ENCODE measurements at regions not wholly inside any gene's neighbourhood (a gene's known extent, or its start where the extent isn't known, plus 50 kb on each side); places are given as distances from the start of the nearest gene placed in this dataset.

DNA sequence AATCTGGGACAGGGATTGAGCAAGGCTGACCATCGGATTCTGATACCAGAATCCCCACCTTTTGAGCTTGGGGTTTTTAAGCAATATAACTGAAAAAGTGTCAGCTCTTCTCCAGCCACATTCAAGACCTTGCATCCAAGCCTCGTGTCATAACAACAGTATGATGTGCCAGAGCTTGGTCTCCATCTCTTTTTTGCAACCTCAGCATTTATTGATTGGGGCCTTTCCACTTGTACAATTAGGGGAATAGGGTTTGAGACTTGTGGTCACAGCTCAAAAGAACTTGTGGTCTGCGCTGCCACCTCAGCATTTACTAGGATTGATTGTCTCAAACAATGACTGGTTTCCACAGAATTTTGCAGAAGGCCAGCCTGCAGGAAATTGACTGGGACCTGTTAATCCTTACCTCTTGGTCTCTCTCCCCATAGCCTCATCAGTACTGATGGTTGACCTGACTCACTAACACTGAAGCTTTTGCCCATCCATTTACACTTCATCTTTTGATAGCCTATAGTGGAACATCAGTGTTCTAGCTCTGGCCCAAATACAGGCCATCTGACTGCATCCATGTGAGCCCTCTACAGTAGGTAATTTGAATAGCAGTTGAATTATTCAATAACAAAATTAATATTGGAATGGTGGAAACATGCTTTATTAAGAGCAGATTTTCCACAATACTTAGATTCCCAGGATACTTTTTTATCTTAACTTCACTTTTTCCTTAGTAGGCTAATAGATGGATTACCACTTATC lies 381.6 kb upstream of the PRR16 start:
- TF ChIP-seq YY1 (IDR thresholded peaks at IDR 0.05; ENCODE audit: insufficient read depth, insufficient read length) = no peak
- TF ChIP-seq ZNF274 (IDR thresholded peaks at IDR 0.05; ENCODE audit: low read depth, low read length) = no peak
